Kidney (tissue), 13 donors: ENCODE measurements at regions not wholly inside any gene's neighbourhood (a gene's known extent, or its start where the extent isn't known, plus 50 kb on each side); places are given as distances from the start of the nearest gene placed in this dataset.

Source experiments
- DNase-seq, 5 donors: peaks; one replicate each; pipeline ENCODE4 v3.0.0-alpha.2; 2013 to 2020
- FAIRE-seq: peaks from 2 replicates; lab custom pipeline; 2012; peaks lifted over from hg19 to GRCh38; lab: Jason Lieb, UNC
- H3K27ac ChIP-seq, 2 donors: one replicate each; pipeline ENCODE4 v1.7.0; 2013; ENCODE audit warnings: low read depth in 2 of 2, low read length in 2 of 2, inconsistent platforms in 1 of 2
- H3K27me3 ChIP-seq: one replicate; pipeline ENCODE4 v1.7.1; 2013; ENCODE audit warnings: low read length, inconsistent platforms; ENCODE audit not compliant: control insufficient read depth, insufficient read depth
- H3K36me3 ChIP-seq, 3 donors: one replicate each; pipeline versions ENCODE4 v1.7.0 to v1.7.1; 2013; ENCODE audit warnings: low read length in 3 of 3, control low read depth in 1 of 3, inconsistent platforms in 1 of 3; ENCODE audit not compliant: insufficient read depth in 3 of 3, control insufficient read depth in 2 of 3
- H3K4me1 ChIP-seq, 3 donors: one replicate each; pipeline versions ENCODE4 v1.7.0 to v1.7.1; 2013; ENCODE audit warnings: low read length in 3 of 3, inconsistent platforms in 1 of 3, low read depth in 1 of 3; ENCODE audit not compliant: control insufficient read depth in 2 of 3, insufficient read depth in 2 of 3
- H3K4me3 ChIP-seq, 3 donors: one replicate each; pipeline versions ENCODE4 v1.7.0 to v1.8.1; 2013; ENCODE audit warnings: low read length in 3 of 3, control low read depth in 1 of 3, inconsistent platforms in 1 of 3
- H3K9ac ChIP-seq, 3 donors: one replicate each; pipeline versions ENCODE4 v1.7.0 to v1.7.1; 2013; ENCODE audit warnings: low read length in 3 of 3, control low read depth in 1 of 3, inconsistent platforms in 1 of 3
- H3K9me3 ChIP-seq, 3 donors: one replicate each; pipeline versions ENCODE4 v1.7.0 to v1.7.1; 2013; ENCODE audit warnings: low read length in 3 of 3, control low read depth in 1 of 3, inconsistent platforms in 1 of 3; ENCODE audit not compliant: control insufficient read depth in 2 of 3, insufficient read depth in 1 of 3
- CTCF ChIP-seq: IDR thresholded peaks from 3 replicates; pipeline ENCODE4 v1.5.1; 2012; ENCODE audit warnings: mild to moderate bottlenecking, moderate library complexity, borderline replicate concordance; ENCODE audit not compliant: insufficient read depth; ENCODE audit errors: extremely low read depth
- intact Hi-C: fragments of 100-400 bp; cut with DNase I; formaldehyde crosslinking; loops from one replicate; pipeline ENCODE4 v1.11.1; 2022
- donor health status: control.
- donor health status: control.
- donor health status: control.
- donor health status: control.
- donor health status: control.
- donor health status: DM: yes; HTN: yes; CAD: no.
- donor health status: Normal renal cell carcinoma (clear cell type).

GRCh38 chr22:48566741-48567140, 1260.9 kb downstream of the BRD1 start:
- Histone ChIP-seq H3K4me3 (peak overlapping the region in 1 of 3 donors; percentile 37), H3K4me1 (no peaks in the 10 kb centered on the region), H3K9ac (no peak overlapping the region), H3K27ac (no peak overlapping the region), H3K27me3 (no peaks in the 10 kb centered on the region), H3K9me3 (peaks cover 2 to 5% (median 3%) of the 10 kb centered on the region in 3 donors), H3K36me3 (no peaks in the 10 kb centered on the region)
- intact Hi-C loops, result no loop called here
- FAIRE-seq, result no peak
- no peak for TF ChIP-seq CTCF
- peak in 2 of 5 donors; percentile 34 to 50 for DNase-seq

GRCh38 chr22:48565901-48566501, 1261.7 kb downstream of the BRD1 start:
- Histone ChIP-seq H3K9ac (no peak overlapping the region), H3K9me3 (peaks cover 2 to 4% (median 3%) of the 10 kb centered on the region in 3 donors), H3K36me3 (no peaks in the 10 kb centered on the region), H3K4me3 (peak overlapping the region in 1 of 3 donors; percentile 1), H3K27me3 (no peaks in the 10 kb centered on the region), H3K27ac (no peak overlapping the region), H3K4me1 (no peaks in the 10 kb centered on the region)
- TF ChIP-seq CTCF, result no peak
- intact Hi-C loops, result no loop called here
- DNase-seq (no peak), FAIRE-seq (no peak)

GRCh38 chr22:48564995-48565394, 1262.7 kb downstream of the BRD1 start:
- FAIRE-seq (no peak), DNase-seq (peak in 1 of 5 donors; percentile 66)
- Histone ChIP-seq H3K36me3 (no peaks in the 10 kb centered on the region), H3K27ac (no peak overlapping the region), H3K27me3 (no peaks in the 10 kb centered on the region), H3K9me3 (peaks cover 0 to 2% (median 0%) of the 10 kb centered on the region in 3 donors), H3K9ac (no peak overlapping the region), H3K4me1 (no peaks in the 10 kb centered on the region), H3K4me3 (no peak overlapping the region)
- intact Hi-C loops, result no loop called here
- no peak for TF ChIP-seq CTCF

- Histone ChIP-seq H3K27ac (no peak overlapping the region), H3K4me1 (no peaks in the 10 kb centered on the region), H3K4me3 (no peak overlapping the region), H3K9me3 (peaks cover 0 to 2% (median 0%) of the 10 kb centered on the region in 3 donors), H3K9ac (no peak overlapping the region), H3K27me3 (no peaks in the 10 kb centered on the region), H3K36me3 (no peaks in the 10 kb centered on the region)
- intact Hi-C loops, result no loop called here
- no peak for FAIRE-seq
- DNase-seq, result peak in 1 of 5 donors; percentile 53
- TF ChIP-seq CTCF, result no peak
These were observed 1263.7 kb downstream of the BRD1 start for GRCh38 chr22:48563966-48564330.
